ENCODE measurements at regions not wholly inside any gene's neighbourhood (a gene's known extent, or its start where the extent isn't known, plus 50 kb on each side); places are given as distances from the start of the nearest gene placed in this dataset.

- TF ChIP-seq CTCF (IDR thresholded peaks at IDR 0.05) (no peak), POLR2A (IDR thresholded peaks at IDR 0.05) (no peak)
Observed at GRCh38 chr12:40522837-40523236, 169.4 kb upstream of the CNTN1 start.
